GM23338 (cell line): ENCODE measurements at regions not wholly inside any gene's neighbourhood (a gene's known extent, or its start where the extent isn't known, plus 50 kb on each side); places are given as distances from the start of the nearest gene placed in this dataset.

Experiments
- ATAC-seq: fragments of 200-7000 bp; cut with Tn5 transposase; 3 replicates; pipeline ENCODE4 v1.9.1; 2020
- DNase-seq: peaks from one replicate; pipeline ENCODE4 v3.0.0-alpha.2; 2015; ENCODE audit warnings: low spot score
- H2AFZ ChIP-seq: fragments of 200-600 bp; sonication (generic); 2 replicates; pipeline ENCODE4 v1.8.0; 2016; ENCODE audit warnings: antibody characterized with exemption, mild to moderate bottlenecking, moderate library complexity
- H3F3A ChIP-seq: fragments of 200-600 bp; sonication (generic); replicated peaks from 2 replicates; pipeline ENCODE4 v1.8.0; 2017; ENCODE audit warnings: antibody characterized with exemption, mixed run types, low read depth
- H3K27ac ChIP-seq: fragments of 200-600 bp; sonication (generic); 2 replicates; pipeline ENCODE4 v1.6.1; 2016; ENCODE audit warnings: low read depth
- H3K27me3 ChIP-seq: fragments of 200-600 bp; sonication (generic); 2 replicates; pipeline ENCODE4 v1.8.0; 2016; ENCODE audit warnings: mild to moderate bottlenecking, mixed run types, moderate library complexity; ENCODE audit not compliant: insufficient read depth
- H3K36me3 ChIP-seq: fragments of 200-600 bp; sonication (generic); 2 replicates; pipeline ENCODE4 v1.8.0; 2016; ENCODE audit warnings: mild to moderate bottlenecking; ENCODE audit not compliant: insufficient read depth
- H3K4me1 ChIP-seq: fragments of 200-600 bp; sonication (generic); 2 replicates; pipeline ENCODE4 v1.8.0; 2016; ENCODE audit warnings: mild to moderate bottlenecking, moderate library complexity; ENCODE audit not compliant: insufficient read depth
- H3K4me2 ChIP-seq: fragments of 200-600 bp; sonication (generic); 2 replicates; pipeline ENCODE4 v1.7.1; 2017; ENCODE audit warnings: mixed run types
- H3K4me3 ChIP-seq: fragments of 200-600 bp; sonication (generic); 2 replicates; pipeline ENCODE4 v1.6.1; 2016; ENCODE audit warnings: mixed run types
- H3K79me2 ChIP-seq: fragments of 200-600 bp; sonication (generic); replicated peaks from 2 replicates; pipeline ENCODE4 v1.8.0; 2017; ENCODE audit warnings: mild to moderate bottlenecking; ENCODE audit not compliant: insufficient read depth
- H3K9me2 ChIP-seq: fragments of 200-600 bp; sonication (generic); 2 replicates; pipeline ENCODE4 v1.8.0; 2017; ENCODE audit not compliant: insufficient read depth
- H4K20me1 ChIP-seq: fragments of 200-600 bp; sonication (generic); replicated peaks from 2 replicates; pipeline ENCODE4 v1.8.0; 2017; ENCODE audit warnings: mild to moderate bottlenecking; ENCODE audit not compliant: insufficient read depth
- H3K27ac Mint-ChIP-seq: 2 replicates; pipeline ENCODE4 v1.8.0; 2020; ENCODE audit warnings: inconsistent platforms, mild to moderate bottlenecking, moderate library complexity, mixed read lengths
- H3K27me3 Mint-ChIP-seq: 3 replicates; pipeline ENCODE4 v1.8.0; 2022; ENCODE audit warnings: low read depth, mild to moderate bottlenecking, moderate library complexity, mixed read lengths, inconsistent platforms; ENCODE audit not compliant: insufficient read depth, poor library complexity
- H3K36me3 Mint-ChIP-seq: 3 replicates; pipeline ENCODE4 v1.8.0; 2021; ENCODE audit warnings: low read depth, mild to moderate bottlenecking, inconsistent platforms, moderate library complexity, mixed read lengths
- H3K4me1 Mint-ChIP-seq: 3 replicates; pipeline ENCODE4 v1.8.0; 2020; ENCODE audit warnings: mild to moderate bottlenecking, inconsistent platforms, mixed read lengths
- H3K4me3 Mint-ChIP-seq: 3 replicates; pipeline ENCODE4 v1.8.0; 2021; ENCODE audit warnings: moderate library complexity, mild to moderate bottlenecking, inconsistent platforms, mixed read lengths
- H3K9me3 Mint-ChIP-seq: 3 replicates; pipeline ENCODE4 v1.8.0; 2020; ENCODE audit warnings: moderate library complexity, mild to moderate bottlenecking, inconsistent platforms, mixed read lengths
- CREB1 ChIP-seq: fragments of 250-450 bp; sonication (Bioruptor Pico); IDR thresholded peaks from 2 replicates; pipeline ENCODE4 v1.5.0; 2020; ENCODE audit warnings: low read depth, mild to moderate bottlenecking, moderate library complexity
- EZH2 ChIP-seq: fragments of 200-600 bp; sonication (generic); IDR thresholded peaks from one replicate; pipeline ENCODE4 v1.8.0; 2017; ENCODE audit warnings: antibody characterized with exemption, mild to moderate bottlenecking, low read depth; ENCODE audit not compliant: unreplicated experiment
- EZH2phosphoT487 ChIP-seq: fragments of 200-600 bp; sonication (generic); IDR thresholded peaks from one replicate; pipeline ENCODE4 v1.8.1; 2018; ENCODE audit warnings: antibody characterized with exemption; ENCODE audit not compliant: unreplicated experiment
- JUNB ChIP-seq: IDR thresholded peaks from one replicate; pipeline ENCODE4 v1.6.1; 2016; ENCODE audit warnings: antibody characterized with exemption; ENCODE audit not compliant: unreplicated experiment
- NANOG ChIP-seq: IDR thresholded peaks from 2 replicates; pipeline ENCODE4 v1.6.1; 2016; ENCODE audit warnings: antibody characterized with exemption, borderline replicate concordance
- POLR2AphosphoS5 ChIP-seq: IDR thresholded peaks from 2 replicates; pipeline ENCODE4 v1.6.1; 2016; ENCODE audit warnings: antibody characterized with exemption, low read depth
- STAT1 ChIP-seq: IDR thresholded peaks from one replicate; pipeline ENCODE4 v1.6.1; 2016; ENCODE audit warnings: antibody characterized with exemption; ENCODE audit not compliant: unreplicated experiment
- ZNF114 ChIP-seq: fragments of 250-450 bp; sonication (Bioruptor Pico); IDR thresholded peaks from 2 replicates; pipeline ENCODE4 v1.5.0; 2020; ENCODE audit warnings: mild to moderate bottlenecking, moderate library complexity
- ZNF331 ChIP-seq: fragments of 250-450 bp; sonication (Bioruptor Pico); IDR thresholded peaks from 2 replicates; pipeline ENCODE4 v1.5.0; 2020; ENCODE audit warnings: low read depth, mild to moderate bottlenecking, moderate library complexity
- TF ChIP-seq, protein P1 (sequence below): fragments of 250-450 bp; sonication (Bioruptor Pico); IDR thresholded peaks from 2 replicates; pipeline ENCODE4 v1.5.0; 2020; ENCODE audit warnings: mild to moderate bottlenecking, moderate library complexity
- TF ChIP-seq, protein P2 (sequence below): IDR thresholded peaks from 2 replicates; pipeline ENCODE4 v1.6.1; 2016; ENCODE audit warnings: antibody characterized with exemption
- TF ChIP-seq, protein P3 (sequence below): IDR thresholded peaks from one replicate; pipeline ENCODE4 v1.6.1; 2018; ENCODE audit warnings: antibody characterized with exemption; ENCODE audit not compliant: unreplicated experiment
- TF ChIP-seq, protein P4 (sequence below), 2 experiments: fragments of 200-600 bp in 1 of 2; sonication (generic) in 1 of 2; conservative IDR thresholded peaks; 2 replicates each; pipeline versions ENCODE4 v1.5.1 to v1.6.1; 2016 to 2017; ENCODE audit warnings: antibody characterized with exemption in 2 of 2, low read depth in 2 of 2, mild to moderate bottlenecking in 2 of 2, moderate library complexity in 1 of 2

DNA sequence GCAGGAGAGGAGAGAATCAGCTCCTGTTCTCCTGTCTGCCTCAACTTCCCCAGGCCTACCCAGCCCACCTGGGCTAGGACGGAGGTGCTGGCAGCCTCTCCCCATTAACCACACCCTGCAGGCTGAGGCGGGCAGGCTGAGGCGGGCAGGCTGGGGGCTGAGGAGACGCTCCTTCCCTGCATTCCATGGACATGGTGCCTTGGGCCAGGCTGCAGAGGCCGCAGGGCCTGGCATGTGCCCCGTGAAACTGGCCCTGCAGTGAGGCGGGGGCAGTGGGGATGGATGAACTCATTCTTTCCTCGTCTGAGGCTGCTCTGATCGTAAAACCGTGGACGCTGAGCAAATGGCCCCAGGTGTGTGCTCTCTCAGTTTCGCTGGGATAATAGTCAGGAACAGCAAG, 84.7 kb upstream of the LAPTM4A start:
- H3K4me3 ChIP-seq = no peak overlapping the region
- peaks cover 15% of the 10 kb centered on the region; the same call in 1 of the 2 replicates for H3K4me1 ChIP-seq
- peaks cover 43% of the 10 kb centered on the region for H3K4me1 Mint-ChIP-seq
- H3K9me2 ChIP-seq = no peaks in the 10 kb centered on the region
- TF ChIP-seq, protein P1, sequence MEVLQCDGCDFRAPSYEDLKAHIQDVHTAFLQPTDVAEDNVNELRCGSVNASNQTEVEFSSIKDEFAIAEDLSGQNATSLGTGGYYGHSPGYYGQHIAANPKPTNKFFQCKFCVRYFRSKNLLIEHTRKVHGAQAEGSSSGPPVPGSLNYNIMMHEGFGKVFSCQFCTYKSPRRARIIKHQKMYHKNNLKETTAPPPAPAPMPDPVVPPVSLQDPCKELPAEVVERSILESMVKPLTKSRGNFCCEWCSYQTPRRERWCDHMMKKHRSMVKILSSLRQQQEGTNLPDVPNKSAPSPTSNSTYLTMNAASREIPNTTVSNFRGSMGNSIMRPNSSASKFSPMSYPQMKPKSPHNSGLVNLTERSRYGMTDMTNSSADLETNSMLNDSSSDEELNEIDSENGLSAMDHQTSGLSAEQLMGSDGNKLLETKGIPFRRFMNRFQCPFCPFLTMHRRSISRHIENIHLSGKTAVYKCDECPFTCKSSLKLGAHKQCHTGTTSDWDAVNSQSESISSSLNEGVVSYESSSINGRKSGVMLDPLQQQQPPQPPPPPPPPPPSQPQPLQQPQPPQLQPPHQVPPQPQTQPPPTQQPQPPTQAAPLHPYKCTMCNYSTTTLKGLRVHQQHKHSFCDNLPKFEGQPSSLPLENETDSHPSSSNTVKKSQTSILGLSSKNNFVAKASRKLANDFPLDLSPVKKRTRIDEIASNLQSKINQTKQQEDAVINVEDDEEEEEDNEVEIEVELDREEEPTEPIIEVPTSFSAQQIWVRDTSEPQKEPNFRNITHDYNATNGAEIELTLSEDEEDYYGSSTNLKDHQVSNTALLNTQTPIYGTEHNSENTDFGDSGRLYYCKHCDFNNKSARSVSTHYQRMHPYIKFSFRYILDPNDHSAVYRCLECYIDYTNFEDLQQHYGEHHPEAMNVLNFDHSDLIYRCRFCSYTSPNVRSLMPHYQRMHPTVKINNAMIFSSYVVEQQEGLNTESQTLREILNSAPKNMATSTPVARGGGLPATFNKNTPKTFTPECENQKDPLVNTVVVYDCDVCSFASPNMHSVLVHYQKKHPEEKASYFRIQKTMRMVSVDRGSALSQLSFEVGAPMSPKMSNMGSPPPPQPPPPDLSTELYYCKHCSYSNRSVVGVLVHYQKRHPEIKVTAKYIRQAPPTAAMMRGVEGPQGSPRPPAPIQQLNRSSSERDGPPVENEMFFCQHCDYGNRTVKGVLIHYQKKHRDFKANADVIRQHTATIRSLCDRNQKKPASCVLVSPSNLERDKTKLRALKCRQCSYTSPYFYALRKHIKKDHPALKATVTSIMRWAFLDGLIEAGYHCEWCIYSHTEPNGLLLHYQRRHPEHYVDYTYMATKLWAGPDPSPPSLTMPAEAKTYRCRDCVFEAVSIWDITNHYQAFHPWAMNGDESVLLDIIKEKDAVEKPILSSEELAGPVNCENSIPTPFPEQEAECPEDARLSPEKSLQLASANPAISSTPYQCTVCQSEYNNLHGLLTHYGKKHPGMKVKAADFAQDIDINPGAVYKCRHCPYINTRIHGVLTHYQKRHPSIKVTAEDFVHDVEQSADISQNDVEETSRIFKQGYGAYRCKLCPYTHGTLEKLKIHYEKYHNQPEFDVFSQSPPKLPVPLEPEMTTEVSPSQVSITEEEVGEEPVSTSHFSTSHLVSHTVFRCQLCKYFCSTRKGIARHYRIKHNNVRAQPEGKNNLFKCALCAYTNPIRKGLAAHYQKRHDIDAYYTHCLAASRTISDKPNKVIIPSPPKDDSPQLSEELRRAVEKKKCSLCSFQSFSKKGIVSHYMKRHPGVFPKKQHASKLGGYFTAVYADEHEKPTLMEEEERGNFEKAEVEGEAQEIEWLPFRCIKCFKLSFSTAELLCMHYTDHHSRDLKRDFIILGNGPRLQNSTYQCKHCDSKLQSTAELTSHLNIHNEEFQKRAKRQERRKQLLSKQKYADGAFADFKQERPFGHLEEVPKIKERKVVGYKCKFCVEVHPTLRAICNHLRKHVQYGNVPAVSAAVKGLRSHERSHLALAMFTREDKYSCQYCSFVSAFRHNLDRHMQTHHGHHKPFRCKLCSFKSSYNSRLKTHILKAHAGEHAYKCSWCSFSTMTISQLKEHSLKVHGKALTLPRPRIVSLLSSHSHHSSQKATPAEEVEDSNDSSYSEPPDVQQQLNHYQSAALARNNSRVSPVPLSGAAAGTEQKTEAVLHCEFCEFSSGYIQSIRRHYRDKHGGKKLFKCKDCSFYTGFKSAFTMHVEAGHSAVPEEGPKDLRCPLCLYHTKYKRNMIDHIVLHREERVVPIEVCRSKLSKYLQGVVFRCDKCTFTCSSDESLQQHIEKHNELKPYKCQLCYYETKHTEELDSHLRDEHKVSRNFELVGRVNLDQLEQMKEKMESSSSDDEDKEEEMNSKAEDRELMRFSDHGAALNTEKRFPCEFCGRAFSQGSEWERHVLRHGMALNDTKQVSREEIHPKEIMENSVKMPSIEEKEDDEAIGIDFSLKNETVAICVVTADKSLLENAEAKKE (CRISPR knock-in tag) = no peak
- no peak for TF ChIP-seq EZH2phosphoT487
- TF ChIP-seq NANOG = no peak
- TF ChIP-seq POLR2AphosphoS5 = no peak
- TF ChIP-seq, protein P2, sequence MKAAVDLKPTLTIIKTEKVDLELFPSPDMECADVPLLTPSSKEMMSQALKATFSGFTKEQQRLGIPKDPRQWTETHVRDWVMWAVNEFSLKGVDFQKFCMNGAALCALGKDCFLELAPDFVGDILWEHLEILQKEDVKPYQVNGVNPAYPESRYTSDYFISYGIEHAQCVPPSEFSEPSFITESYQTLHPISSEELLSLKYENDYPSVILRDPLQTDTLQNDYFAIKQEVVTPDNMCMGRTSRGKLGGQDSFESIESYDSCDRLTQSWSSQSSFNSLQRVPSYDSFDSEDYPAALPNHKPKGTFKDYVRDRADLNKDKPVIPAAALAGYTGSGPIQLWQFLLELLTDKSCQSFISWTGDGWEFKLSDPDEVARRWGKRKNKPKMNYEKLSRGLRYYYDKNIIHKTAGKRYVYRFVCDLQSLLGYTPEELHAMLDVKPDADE = no peak
- TF ChIP-seq CREB1 (CRISPR knock-in tag) = no peak
- no peak for TF ChIP-seq EZH2
- no peak for TF ChIP-seq STAT1
- TF ChIP-seq, protein P3, sequence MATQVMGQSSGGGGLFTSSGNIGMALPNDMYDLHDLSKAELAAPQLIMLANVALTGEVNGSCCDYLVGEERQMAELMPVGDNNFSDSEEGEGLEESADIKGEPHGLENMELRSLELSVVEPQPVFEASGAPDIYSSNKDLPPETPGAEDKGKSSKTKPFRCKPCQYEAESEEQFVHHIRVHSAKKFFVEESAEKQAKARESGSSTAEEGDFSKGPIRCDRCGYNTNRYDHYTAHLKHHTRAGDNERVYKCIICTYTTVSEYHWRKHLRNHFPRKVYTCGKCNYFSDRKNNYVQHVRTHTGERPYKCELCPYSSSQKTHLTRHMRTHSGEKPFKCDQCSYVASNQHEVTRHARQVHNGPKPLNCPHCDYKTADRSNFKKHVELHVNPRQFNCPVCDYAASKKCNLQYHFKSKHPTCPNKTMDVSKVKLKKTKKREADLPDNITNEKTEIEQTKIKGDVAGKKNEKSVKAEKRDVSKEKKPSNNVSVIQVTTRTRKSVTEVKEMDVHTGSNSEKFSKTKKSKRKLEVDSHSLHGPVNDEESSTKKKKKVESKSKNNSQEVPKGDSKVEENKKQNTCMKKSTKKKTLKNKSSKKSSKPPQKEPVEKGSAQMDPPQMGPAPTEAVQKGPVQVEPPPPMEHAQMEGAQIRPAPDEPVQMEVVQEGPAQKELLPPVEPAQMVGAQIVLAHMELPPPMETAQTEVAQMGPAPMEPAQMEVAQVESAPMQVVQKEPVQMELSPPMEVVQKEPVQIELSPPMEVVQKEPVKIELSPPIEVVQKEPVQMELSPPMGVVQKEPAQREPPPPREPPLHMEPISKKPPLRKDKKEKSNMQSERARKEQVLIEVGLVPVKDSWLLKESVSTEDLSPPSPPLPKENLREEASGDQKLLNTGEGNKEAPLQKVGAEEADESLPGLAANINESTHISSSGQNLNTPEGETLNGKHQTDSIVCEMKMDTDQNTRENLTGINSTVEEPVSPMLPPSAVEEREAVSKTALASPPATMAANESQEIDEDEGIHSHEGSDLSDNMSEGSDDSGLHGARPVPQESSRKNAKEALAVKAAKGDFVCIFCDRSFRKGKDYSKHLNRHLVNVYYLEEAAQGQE = no peak
- no peak for TF ChIP-seq ZNF114 (CRISPR knock-in tag)
- TF ChIP-seq, protein P4, sequence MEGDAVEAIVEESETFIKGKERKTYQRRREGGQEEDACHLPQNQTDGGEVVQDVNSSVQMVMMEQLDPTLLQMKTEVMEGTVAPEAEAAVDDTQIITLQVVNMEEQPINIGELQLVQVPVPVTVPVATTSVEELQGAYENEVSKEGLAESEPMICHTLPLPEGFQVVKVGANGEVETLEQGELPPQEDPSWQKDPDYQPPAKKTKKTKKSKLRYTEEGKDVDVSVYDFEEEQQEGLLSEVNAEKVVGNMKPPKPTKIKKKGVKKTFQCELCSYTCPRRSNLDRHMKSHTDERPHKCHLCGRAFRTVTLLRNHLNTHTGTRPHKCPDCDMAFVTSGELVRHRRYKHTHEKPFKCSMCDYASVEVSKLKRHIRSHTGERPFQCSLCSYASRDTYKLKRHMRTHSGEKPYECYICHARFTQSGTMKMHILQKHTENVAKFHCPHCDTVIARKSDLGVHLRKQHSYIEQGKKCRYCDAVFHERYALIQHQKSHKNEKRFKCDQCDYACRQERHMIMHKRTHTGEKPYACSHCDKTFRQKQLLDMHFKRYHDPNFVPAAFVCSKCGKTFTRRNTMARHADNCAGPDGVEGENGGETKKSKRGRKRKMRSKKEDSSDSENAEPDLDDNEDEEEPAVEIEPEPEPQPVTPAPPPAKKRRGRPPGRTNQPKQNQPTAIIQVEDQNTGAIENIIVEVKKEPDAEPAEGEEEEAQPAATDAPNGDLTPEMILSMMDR (conservative IDR thresholded peaks at IDR 0.05; ENCODE audit: low read depth in 2 of 2) = no peak
- TF ChIP-seq JUNB = no peak
- TF ChIP-seq ZNF331 (CRISPR knock-in tag) = no peak
- no peaks in the 10 kb centered on the region for H3K36me3 ChIP-seq
- DNase-seq = no peak
- no peaks in the 10 kb centered on the region for H3F3A ChIP-seq
- no peaks in the 10 kb centered on the region for H3K36me3 Mint-ChIP-seq
- H3K79me2 ChIP-seq = no peaks in the 10 kb centered on the region
- no peaks in the 10 kb centered on the region for H4K20me1 ChIP-seq
- no peaks in the 10 kb centered on the region for H3K27me3 ChIP-seq
- H3K27me3 Mint-ChIP-seq = peaks cover 25% of the 10 kb centered on the region
- no peak overlapping the region for H3K27ac ChIP-seq
- no peak overlapping the region for H3K27ac Mint-ChIP-seq
- no peaks in the 10 kb centered on the region for H3K9me3 Mint-ChIP-seq
- peak; percentile 7; the same call in 1 of the 3 replicates for ATAC-seq
- H3K4me2 ChIP-seq = no peak overlapping the region
- no peak overlapping the region for H3K4me3 Mint-ChIP-seq
- H2AFZ ChIP-seq = peak overlapping the region; percentile 90
